ENCODE measurements at regions not wholly inside any gene's neighbourhood (a gene's known extent, or its start where the extent isn't known, plus 50 kb on each side); places are given as distances from the start of the nearest gene placed in this dataset.
"Not testable (repeated sequence)": the region's sequence is repeated elsewhere in the genome, so short reads cannot be mapped to it uniquely, and the experiment has no call there.

- no peak for DNase-seq (ENCODE audit: low spot score)
Measured at GRCh38 chr2:161480123-161480522, 64.0 kb downstream of the TBR1 start.

GRCh38 chr2:161481619-161482018 lies 65.5 kb downstream of the TBR1 start:
- no peak for DNase-seq (ENCODE audit: low spot score)

GRCh38 chr2:161484061-161484460 lies 68.0 kb downstream of the TBR1 start:
- DNase-seq (ENCODE audit: low spot score) = no peak

- DNase-seq (ENCODE audit: low spot score) = no peak
Measured at GRCh38 chr2:161486111-161486510, 70.0 kb downstream of the TBR1 start.

- no peak for DNase-seq (ENCODE audit: low spot score)
Measured at GRCh38 chr2:161488131-161488699, 72.1 kb downstream of the TBR1 start.

GRCh38 chr2:161488879-161489278 lies 72.8 kb downstream of the TBR1 start:
- no peak for DNase-seq (ENCODE audit: low spot score)

GRCh38 chr2:161500892-161501610 lies 85.0 kb downstream of the TBR1 start:
- DNase-seq (ENCODE audit: low spot score) = not testable (repeated sequence)

GRCh38 chr2:161502279-161502678 lies 86.2 kb downstream of the TBR1 start:
- not testable (repeated sequence) for DNase-seq (ENCODE audit: low spot score)

- not testable (repeated sequence) for DNase-seq (ENCODE audit: low spot score)
Measured at GRCh38 chr2:161504628-161505289, 88.7 kb downstream of the TBR1 start.

GRCh38 chr2:161505466-161505865 lies 89.4 kb downstream of the TBR1 start:
- not testable (repeated sequence) for DNase-seq (ENCODE audit: low spot score)

- not testable (repeated sequence) for DNase-seq (ENCODE audit: low spot score)
Measured at GRCh38 chr2:161513295-161514032, 97.4 kb downstream of the TBR1 start.

- DNase-seq (ENCODE audit: low spot score) = no peak
Measured at GRCh38 chr2:161522796-161523195, 101.4 kb upstream of the SLC4A10 start.

GRCh38 chr2:161533218-161533617 lies 91.0 kb upstream of the SLC4A10 start:
- no peak for DNase-seq (ENCODE audit: low spot score)

GRCh38 chr2:161546635-161547034 lies 77.6 kb upstream of the SLC4A10 start:
- no peak for DNase-seq (ENCODE audit: low spot score)

- no peak for DNase-seq (ENCODE audit: low spot score)
Measured at GRCh38 chr2:161547130-161547529, 77.1 kb upstream of the SLC4A10 start.

GRCh38 chr2:161552015-161552414 lies 72.2 kb upstream of the SLC4A10 start:
- no peak for DNase-seq (ENCODE audit: low spot score)

GRCh38 chr2:161555826-161556225 lies 68.4 kb upstream of the SLC4A10 start:
- no peak for DNase-seq (ENCODE audit: low spot score)

- no peak for DNase-seq (ENCODE audit: low spot score)
Measured at GRCh38 chr2:161556440-161556839, 67.8 kb upstream of the SLC4A10 start.

- DNase-seq (ENCODE audit: low spot score) = no peak
Measured at GRCh38 chr2:161557538-161557937, 66.7 kb upstream of the SLC4A10 start.

- DNase-seq (ENCODE audit: low spot score) = no peak
Measured at GRCh38 chr2:161564906-161565305, 59.3 kb upstream of the SLC4A10 start.

GRCh38 chr2:161569401-161569800 lies 54.8 kb upstream of the SLC4A10 start:
- DNase-seq (ENCODE audit: low spot score) = no peak

GRCh38 chr2:161570424-161571050 lies 53.7 kb upstream of the SLC4A10 start:
- peak; percentile 23 for DNase-seq (ENCODE audit: low spot score)

Measured in GM03348 (cell line).